ENCODE measurements at regions not wholly inside any gene's neighbourhood (a gene's known extent, or its start where the extent isn't known, plus 50 kb on each side); places are given as distances from the start of the nearest gene placed in this dataset.

DNA sequence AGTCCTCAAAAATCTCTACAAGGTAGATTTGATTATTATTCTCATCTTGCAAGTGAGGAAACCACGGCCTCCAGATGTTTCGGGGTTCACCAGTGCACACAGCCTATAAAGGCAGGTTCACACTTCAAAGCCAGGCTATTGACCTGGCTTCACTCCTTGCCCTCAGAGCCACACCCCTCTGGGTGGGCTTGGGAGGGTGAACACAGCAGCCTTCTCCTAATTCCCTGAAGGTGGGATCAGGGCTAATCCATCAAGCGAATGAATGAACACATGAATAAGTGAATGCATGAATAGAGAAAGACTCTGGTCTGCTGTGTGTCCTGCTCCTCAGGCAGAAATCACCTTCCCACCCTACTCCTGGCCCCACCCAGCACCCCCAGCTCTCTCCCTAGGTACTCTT lies 139.0 kb downstream of the CYLD start:
- Histone ChIP-seq H3K4me3 (no peak overlapping the region), H3K36me3 (no peaks in the 10 kb centered on the region)

DNA sequence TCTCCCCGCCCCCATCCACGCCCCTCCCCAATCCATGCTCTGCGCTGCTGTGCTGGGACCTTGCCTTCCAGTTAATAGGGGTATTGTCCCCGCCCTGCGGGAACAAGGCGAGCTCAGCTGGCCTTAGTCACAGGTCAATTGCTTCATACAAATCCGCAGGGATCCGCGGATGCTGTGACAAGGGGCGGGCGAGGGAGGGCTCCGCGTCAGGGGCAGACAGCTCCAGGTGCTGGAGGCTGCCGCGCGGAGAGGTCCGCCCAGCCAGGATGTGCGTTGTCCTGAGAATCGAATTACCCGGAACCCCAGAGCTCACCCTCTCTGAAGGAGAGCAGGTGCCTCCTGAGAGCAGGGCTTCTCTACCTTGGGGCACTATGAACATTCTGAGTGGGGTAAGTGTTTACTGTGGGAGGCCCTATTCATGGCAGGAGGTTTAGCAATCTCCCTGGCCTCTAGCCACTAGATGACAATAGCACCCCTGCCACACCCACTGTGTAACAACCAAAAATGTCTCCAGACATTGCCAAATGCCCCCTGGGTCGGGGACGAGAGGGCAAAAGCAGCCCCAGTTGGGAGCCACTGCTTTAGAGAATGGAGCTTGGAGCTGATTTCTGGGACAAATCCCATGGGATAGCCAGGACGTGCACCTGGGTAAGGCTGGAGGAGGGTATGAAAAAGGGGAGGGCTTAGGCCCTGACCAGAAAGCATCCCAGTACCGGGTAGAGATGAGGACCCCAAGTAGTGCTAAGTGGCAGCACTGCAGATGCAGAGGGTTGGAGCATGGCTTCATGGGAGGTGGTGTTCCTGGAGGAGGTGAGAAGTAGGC lies 138.2 kb downstream of the CYLD start:
- Histone ChIP-seq H3K9me3 (no peaks in the 10 kb centered on the region), H3K27ac (no peak overlapping the region), H3K4me3 (no peak overlapping the region), H3K4me1 (no peaks in the 10 kb centered on the region), H3K27me3 (peaks cover 0 to 20% of the 10 kb centered on the region in 2 donors), H3K36me3 (no peaks in the 10 kb centered on the region)
- intact Hi-C loops (cut with DNase I; ENCODE audit: low total_unique reads), result no loop called here
- TF ChIP-seq, protein P1, sequence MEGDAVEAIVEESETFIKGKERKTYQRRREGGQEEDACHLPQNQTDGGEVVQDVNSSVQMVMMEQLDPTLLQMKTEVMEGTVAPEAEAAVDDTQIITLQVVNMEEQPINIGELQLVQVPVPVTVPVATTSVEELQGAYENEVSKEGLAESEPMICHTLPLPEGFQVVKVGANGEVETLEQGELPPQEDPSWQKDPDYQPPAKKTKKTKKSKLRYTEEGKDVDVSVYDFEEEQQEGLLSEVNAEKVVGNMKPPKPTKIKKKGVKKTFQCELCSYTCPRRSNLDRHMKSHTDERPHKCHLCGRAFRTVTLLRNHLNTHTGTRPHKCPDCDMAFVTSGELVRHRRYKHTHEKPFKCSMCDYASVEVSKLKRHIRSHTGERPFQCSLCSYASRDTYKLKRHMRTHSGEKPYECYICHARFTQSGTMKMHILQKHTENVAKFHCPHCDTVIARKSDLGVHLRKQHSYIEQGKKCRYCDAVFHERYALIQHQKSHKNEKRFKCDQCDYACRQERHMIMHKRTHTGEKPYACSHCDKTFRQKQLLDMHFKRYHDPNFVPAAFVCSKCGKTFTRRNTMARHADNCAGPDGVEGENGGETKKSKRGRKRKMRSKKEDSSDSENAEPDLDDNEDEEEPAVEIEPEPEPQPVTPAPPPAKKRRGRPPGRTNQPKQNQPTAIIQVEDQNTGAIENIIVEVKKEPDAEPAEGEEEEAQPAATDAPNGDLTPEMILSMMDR (IDR thresholded peaks at IDR 0.05), result no peak
- DNase-seq, result no peak

More for the DNA sequence above, 139.0 kb downstream of the CYLD start:
- intact Hi-C loops (cut with DNase I; ENCODE audit: low total_unique reads), result no loop called here
- TF ChIP-seq, protein P1 (IDR thresholded peaks at IDR 0.05), result no peak
- DNase-seq, result no peak
- H3K9me3 ChIP-seq, result peaks cover 0 to 3% (median 0%) of the 10 kb centered on the region in 3 donors
- H3K4me1 ChIP-seq, result no peaks in the 10 kb centered on the region
- H3K27me3 ChIP-seq, result peaks cover 0 to 20% of the 10 kb centered on the region in 2 donors
- no peak overlapping the region for H3K27ac ChIP-seq

DNA sequence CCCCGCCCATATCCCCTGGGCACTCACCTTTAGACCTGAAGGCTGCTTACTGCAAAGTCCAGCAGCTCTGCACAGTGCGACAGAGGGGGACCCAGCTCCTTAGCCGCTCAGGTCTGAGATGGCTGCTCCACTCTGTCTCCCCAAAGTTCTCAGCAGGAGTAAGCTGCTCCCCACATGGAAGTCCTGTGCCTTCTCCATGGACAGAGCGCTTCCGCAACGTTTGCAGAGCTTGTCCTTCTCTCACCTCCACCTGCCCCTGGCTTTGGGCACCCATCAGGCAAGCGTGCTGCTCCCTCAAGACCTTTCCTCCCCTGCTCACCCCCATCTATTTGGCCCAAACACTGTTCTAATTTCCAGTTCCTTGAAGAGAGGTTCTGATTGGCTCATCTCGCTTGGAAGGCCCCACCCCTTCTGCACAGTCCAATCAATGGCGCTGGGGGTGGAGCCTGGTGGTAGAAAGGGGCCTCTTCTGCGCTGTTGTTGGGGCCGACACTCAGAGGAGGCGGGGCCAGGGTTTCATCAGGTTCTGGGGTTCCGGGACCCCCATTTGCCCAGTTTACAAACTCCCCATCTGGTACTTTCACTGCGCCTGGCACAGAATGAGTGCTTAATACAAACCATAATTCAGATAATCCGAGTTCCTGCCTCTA lies 137.2 kb downstream of the CYLD start:
- H3K4me1 ChIP-seq, result no peaks in the 10 kb centered on the region
- TF ChIP-seq, protein P1 (IDR thresholded peaks at IDR 0.05), result no peak
- H3K4me3 ChIP-seq, result no peak overlapping the region
- H3K36me3 ChIP-seq, result no peaks in the 10 kb centered on the region
- intact Hi-C loops (cut with DNase I; ENCODE audit: low total_unique reads), result no loop called here
- H3K27ac ChIP-seq, result no peak overlapping the region
- H3K9me3 ChIP-seq, result no peaks in the 10 kb centered on the region
- no peak for DNase-seq
- peaks cover 0 to 20% of the 10 kb centered on the region in 2 donors for H3K27me3 ChIP-seq

DNA sequence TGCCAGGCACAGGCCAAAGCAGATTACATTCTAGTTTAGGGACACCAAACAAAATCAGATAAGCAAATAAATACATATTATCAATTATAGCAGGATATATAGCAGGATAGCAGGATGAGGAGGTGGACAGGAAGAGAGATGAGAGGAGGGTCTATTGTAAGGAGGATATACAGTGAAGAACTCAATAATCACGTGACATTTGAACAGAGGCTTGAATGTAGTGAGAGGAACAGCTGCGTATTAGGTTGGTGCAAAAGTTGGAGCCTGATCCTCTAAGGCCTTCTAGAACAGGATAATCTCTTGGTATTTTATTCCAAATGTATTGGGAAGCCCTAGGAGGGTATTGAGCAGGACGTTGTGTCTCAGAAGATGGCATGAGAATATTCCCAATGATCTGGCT lies 136.7 kb downstream of the CYLD start:
- H3K4me3 ChIP-seq, result no peak overlapping the region
- intact Hi-C loops (cut with DNase I; ENCODE audit: low total_unique reads), result no loop called here

DNA sequence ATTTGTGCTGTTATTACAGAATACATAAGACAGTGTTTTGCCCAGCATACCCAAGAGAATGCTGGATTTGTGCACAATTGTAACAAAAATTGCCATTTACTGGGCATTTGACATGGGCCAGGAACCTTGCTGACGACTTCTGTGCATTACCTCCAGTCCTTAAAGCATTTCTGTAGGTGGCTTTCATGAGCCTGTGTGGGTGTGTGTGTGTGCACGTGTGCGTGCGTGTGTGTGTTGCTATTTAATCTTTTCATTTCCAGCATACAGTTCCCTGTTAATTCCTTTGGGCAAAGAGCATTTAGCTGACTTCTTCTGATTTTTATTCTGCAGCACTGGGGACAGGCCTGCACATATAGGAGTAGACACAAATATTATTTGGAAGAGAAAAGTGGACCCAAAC lies 134.4 kb downstream of the CYLD start:
- TF ChIP-seq, protein P1 (IDR thresholded peaks at IDR 0.05), result no peak
- Histone ChIP-seq H3K27ac (no peak overlapping the region), H3K36me3 (no peaks in the 10 kb centered on the region), H3K4me1 (no peaks in the 10 kb centered on the region), H3K4me3 (no peak overlapping the region), H3K9me3 (peaks cover 0 to 4% (median 0%) of the 10 kb centered on the region in 3 donors), H3K27me3 (peaks cover 0 to 18% of the 10 kb centered on the region in 2 donors)
- no peak for DNase-seq
- intact Hi-C loops (cut with DNase I; ENCODE audit: low total_unique reads), result no loop called here

More for the DNA sequence above, 136.7 kb downstream of the CYLD start:
- H3K27me3 ChIP-seq, result peaks cover 0 to 20% of the 10 kb centered on the region in 2 donors
- H3K4me1 ChIP-seq, result no peaks in the 10 kb centered on the region
- no peaks in the 10 kb centered on the region for H3K36me3 ChIP-seq
- no peak overlapping the region for H3K27ac ChIP-seq
- DNase-seq, result no peak
- H3K9me3 ChIP-seq, result no peaks in the 10 kb centered on the region
- TF ChIP-seq, protein P1 (IDR thresholded peaks at IDR 0.05), result no peak
